ENCODE measurements at regions not wholly inside any gene's neighbourhood (a gene's known extent, or its start where the extent isn't known, plus 50 kb on each side); places are given as distances from the start of the nearest gene placed in this dataset.
"Not testable (repeated sequence)": the region's sequence is repeated elsewhere in the genome, so short reads cannot be mapped to it uniquely, and the experiment has no call there.

DNA sequence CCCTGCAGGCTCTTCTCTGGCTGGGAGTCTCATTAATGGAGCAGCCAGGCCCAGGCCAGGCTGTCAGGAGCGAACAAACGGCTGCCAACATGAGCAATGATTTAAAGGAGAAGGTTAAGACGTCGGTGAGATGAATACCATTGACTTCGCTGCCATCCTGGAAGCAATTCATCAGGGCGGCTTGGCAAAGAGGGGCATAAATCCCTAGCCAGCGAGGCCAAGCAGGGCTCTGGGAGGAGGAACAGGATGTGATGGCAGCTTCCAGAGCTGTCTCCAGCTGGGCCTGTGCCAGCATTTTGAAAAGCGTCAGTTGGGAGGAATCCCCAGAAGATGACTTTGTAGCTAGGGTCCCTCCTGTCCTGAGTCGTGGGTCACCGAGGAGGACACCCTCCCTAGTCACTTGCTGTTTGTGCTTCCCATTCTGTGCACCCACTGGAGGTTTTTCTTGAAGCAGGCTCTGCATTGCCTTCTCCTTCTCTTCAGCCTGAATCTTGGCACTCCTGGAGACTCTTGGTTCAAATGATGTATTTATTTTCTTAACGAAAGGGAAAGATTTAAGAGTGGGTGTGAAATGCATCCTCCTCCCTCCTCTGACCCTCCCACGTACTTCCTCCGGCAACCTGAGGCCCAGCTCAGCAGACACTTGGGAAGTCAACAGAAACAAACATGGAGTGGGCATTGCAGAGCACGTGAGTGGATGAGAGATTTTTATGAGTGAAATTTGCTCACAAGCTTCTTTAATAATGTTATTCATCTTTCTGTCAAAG lies 476.3 kb upstream of the CADM1 start:
- Mint-ChIP-seq H3K27me3 (ENCODE audit: unreplicated experiment) (peaks cover 6% of the 10 kb centered on the region), H3K27ac (ENCODE audit: unreplicated experiment) (no peak overlapping the region), H3K4me1 (ENCODE audit: unreplicated experiment) (peaks cover 8% of the 10 kb centered on the region), H3K4me3 (ENCODE audit: unreplicated experiment) (no peak overlapping the region), H3K36me3 (ENCODE audit: low read depth, unreplicated experiment) (no peaks in the 10 kb centered on the region), H3K9me3 (ENCODE audit: unreplicated experiment) (no peaks in the 10 kb centered on the region)
- DNase-seq (ENCODE audit: low spot score): no peak
- TF ChIP-seq, protein P1, sequence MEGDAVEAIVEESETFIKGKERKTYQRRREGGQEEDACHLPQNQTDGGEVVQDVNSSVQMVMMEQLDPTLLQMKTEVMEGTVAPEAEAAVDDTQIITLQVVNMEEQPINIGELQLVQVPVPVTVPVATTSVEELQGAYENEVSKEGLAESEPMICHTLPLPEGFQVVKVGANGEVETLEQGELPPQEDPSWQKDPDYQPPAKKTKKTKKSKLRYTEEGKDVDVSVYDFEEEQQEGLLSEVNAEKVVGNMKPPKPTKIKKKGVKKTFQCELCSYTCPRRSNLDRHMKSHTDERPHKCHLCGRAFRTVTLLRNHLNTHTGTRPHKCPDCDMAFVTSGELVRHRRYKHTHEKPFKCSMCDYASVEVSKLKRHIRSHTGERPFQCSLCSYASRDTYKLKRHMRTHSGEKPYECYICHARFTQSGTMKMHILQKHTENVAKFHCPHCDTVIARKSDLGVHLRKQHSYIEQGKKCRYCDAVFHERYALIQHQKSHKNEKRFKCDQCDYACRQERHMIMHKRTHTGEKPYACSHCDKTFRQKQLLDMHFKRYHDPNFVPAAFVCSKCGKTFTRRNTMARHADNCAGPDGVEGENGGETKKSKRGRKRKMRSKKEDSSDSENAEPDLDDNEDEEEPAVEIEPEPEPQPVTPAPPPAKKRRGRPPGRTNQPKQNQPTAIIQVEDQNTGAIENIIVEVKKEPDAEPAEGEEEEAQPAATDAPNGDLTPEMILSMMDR (IDR thresholded peaks at IDR 0.05; ENCODE audit: unreplicated experiment): no peak

DNA sequence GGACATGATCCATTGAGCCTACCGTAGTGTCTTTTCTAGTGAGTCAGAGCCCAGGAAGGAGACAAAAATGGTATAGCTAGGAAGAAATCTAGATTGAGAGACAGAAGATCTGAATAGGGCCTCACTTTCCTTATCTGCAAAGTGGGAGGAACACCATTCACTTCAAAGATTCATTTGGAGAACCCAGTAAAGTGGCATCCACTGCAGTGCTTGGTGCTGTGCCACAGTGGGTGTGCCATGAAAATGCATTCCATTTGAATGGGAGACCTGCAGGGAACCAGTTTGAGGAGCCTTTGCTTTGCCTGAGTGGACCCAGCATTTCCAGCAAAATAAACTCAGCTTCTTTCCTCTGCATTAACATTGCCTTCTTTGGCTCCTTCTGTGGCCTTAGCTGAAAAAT lies 470.5 kb upstream of the CADM1 start:
- TF ChIP-seq, protein P1 (IDR thresholded peaks at IDR 0.05; ENCODE audit: unreplicated experiment): no peak
- Mint-ChIP-seq H3K4me1 (ENCODE audit: unreplicated experiment) (peaks cover 11% of the 10 kb centered on the region), H3K27me3 (ENCODE audit: unreplicated experiment) (peaks cover 3% of the 10 kb centered on the region), H3K9me3 (ENCODE audit: unreplicated experiment) (no peaks in the 10 kb centered on the region), H3K4me3 (ENCODE audit: unreplicated experiment) (peak overlapping the region; percentile 82), H3K36me3 (ENCODE audit: low read depth, unreplicated experiment) (no peaks in the 10 kb centered on the region), H3K27ac (ENCODE audit: unreplicated experiment) (no peak overlapping the region)
- no peak for DNase-seq (ENCODE audit: low spot score)

DNA sequence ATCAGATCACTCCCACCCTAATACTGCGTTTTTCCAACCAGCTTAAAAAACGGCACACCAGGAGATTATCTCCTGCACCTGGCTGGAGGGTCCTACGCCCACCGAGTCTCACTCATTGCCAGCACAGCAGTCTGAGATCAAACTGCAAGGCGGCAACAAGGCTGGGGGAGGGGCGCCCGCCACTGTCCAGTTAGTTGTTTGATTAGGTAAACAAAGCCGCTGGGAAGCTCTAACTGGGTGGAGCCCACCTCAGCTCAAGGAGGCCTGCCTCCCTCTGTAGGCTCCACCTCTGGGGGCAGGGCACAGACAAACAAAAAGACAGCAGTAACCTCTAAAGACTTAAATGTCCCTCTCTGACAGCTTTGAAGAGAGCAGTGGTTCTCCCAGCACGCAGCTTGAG lies 463.0 kb upstream of the CADM1 start:
- H3K9me3 Mint-ChIP-seq (ENCODE audit: unreplicated experiment); H3K27ac Mint-ChIP-seq (ENCODE audit: unreplicated experiment); H3K4me3 Mint-ChIP-seq (ENCODE audit: unreplicated experiment); H3K4me1 Mint-ChIP-seq (ENCODE audit: unreplicated experiment); H3K36me3 Mint-ChIP-seq (ENCODE audit: low read depth, unreplicated experiment); DNase-seq (ENCODE audit: low spot score); H3K27me3 Mint-ChIP-seq (ENCODE audit: unreplicated experiment): not testable (repeated sequence)

DNA sequence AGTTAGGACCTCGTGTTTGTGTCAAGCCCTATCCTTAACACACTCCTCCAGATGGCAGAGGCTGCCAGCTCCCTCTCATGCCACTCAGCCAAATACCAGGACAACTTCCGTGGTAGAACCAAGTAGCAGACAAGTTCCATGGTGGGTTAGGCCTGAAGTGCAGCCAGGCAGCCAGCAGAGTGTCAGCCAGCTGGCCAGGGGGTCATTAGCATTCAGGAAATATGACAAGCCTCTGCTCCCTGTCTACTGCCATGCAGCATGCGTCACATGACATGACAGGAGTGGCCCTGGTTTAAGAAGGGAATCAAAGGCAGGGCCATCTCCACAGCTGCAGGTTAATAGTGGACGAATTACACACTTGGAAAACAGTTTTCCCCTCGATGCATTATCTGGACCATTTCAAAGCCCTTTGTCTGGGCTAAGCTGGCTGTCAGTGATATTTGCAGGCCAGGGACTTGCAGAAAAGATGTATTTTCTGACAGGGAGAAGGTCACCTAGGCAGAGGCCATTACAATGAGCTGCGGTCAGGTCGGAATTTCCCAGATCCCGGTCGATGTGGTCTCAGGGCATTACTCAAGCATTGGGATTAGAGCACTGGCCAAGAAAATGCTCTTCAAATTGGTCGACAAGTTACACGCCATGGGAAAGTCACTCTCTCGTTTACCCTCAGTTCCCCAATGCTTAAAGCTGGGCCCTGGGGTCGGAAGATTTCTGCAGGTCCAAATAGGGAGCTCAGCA lies 461.7 kb upstream of the CADM1 start:
- TF ChIP-seq, protein P1 (IDR thresholded peaks at IDR 0.05; ENCODE audit: unreplicated experiment): no peak
- Mint-ChIP-seq H3K36me3 (ENCODE audit: low read depth, unreplicated experiment) (no peaks in the 10 kb centered on the region), H3K4me3 (ENCODE audit: unreplicated experiment) (no peak overlapping the region), H3K27ac (ENCODE audit: unreplicated experiment) (no peak overlapping the region), H3K4me1 (ENCODE audit: unreplicated experiment) (no peaks in the 10 kb centered on the region), H3K27me3 (ENCODE audit: unreplicated experiment) (no peaks in the 10 kb centered on the region), H3K9me3 (ENCODE audit: unreplicated experiment) (no peaks in the 10 kb centered on the region)
- DNase-seq (ENCODE audit: low spot score): no peak

DNA sequence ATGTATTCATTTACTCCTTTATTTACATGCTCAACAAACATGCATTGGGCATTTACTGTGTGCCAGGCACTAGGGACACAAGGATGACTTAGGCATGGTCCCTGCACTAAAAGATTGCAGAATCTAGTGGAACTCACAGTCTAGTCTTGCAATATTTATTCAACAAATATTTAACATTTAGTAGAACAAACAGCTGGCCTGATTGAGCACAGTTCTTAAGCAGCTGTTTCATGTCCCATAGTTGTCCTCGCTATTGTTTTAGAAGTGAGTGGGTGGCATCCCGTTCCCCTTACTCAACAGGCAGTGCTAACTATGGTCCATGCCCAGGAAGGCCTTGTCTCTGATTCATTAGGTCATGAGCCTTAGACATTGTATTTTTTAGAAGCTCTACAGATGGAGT lies 459.9 kb upstream of the CADM1 start:
- TF ChIP-seq, protein P1 (IDR thresholded peaks at IDR 0.05; ENCODE audit: unreplicated experiment): no peak
- H3K4me3 Mint-ChIP-seq (ENCODE audit: unreplicated experiment): no peak overlapping the region
- H3K9me3 Mint-ChIP-seq (ENCODE audit: unreplicated experiment): no peaks in the 10 kb centered on the region
- H3K4me1 Mint-ChIP-seq (ENCODE audit: unreplicated experiment): peaks cover 1% of the 10 kb centered on the region
- H3K27ac Mint-ChIP-seq (ENCODE audit: unreplicated experiment): no peak overlapping the region
- no peak for DNase-seq (ENCODE audit: low spot score)
- no peaks in the 10 kb centered on the region for H3K36me3 Mint-ChIP-seq (ENCODE audit: low read depth, unreplicated experiment)
- no peaks in the 10 kb centered on the region for H3K27me3 Mint-ChIP-seq (ENCODE audit: unreplicated experiment)

Data from endothelial cell (in vitro differentiated cells).